NCI-H2107 treated with DMSO at 0.1 percent for 48 hours (cell line): ENCODE measurements at regions not wholly inside any gene's neighbourhood (a gene's known extent, or its start where the extent isn't known, plus 50 kb on each side); places are given as distances from the start of the nearest gene placed in this dataset.
"Not testable (repeated sequence)": the region's sequence is repeated elsewhere in the genome, so short reads cannot be mapped to it uniquely, and the experiment has no call there.

Experiments used
- DNase-seq: peaks from one replicate; lab custom pipeline; 2025; ENCODE audit not compliant: unreplicated experiment; lab: John Stamatoyannopoulos, UW

- DNase-seq: no peak
Observed at GRCh38 chr5:172530406-172530805, 76.1 kb upstream of the SH3PXD2B start.

GRCh38 chr5:172529896-172530295, 75.6 kb upstream of the SH3PXD2B start:
- DNase-seq: no peak

GRCh38 chr5:172528440-172528839, 74.1 kb upstream of the SH3PXD2B start:
- no peak for DNase-seq

GRCh38 chr5:172527559-172527958, 73.2 kb upstream of the SH3PXD2B start:
- DNase-seq: no peak

GRCh38 chr5:172525996-172526360, 71.7 kb upstream of the SH3PXD2B start:
- no peak for DNase-seq

GRCh38 chr5:172525307-172525995, 71.1 kb upstream of the SH3PXD2B start:
- DNase-seq: no peak

- no peak for DNase-seq
Observed at GRCh38 chr5:172524573-172525021, 70.3 kb upstream of the SH3PXD2B start.

GRCh38 chr5:172523146-172523745, 68.9 kb upstream of the SH3PXD2B start:
- DNase-seq: no peak

GRCh38 chr5:172521338-172521932, 67.1 kb upstream of the SH3PXD2B start:
- no peak for DNase-seq

GRCh38 chr5:172511952-172512351, 57.6 kb upstream of the SH3PXD2B start:
- no peak for DNase-seq

- DNase-seq: no peak
Observed at GRCh38 chr5:172509405-172509781, 55.1 kb upstream of the SH3PXD2B start.

GRCh38 chr5:172508471-172509404, 54.4 kb upstream of the SH3PXD2B start:
- DNase-seq: no peak

GRCh38 chr5:172507485-172507884, 53.2 kb upstream of the SH3PXD2B start:
- not testable (repeated sequence) for DNase-seq

GRCh38 chr5:172506921-172507320, 52.6 kb upstream of the SH3PXD2B start:
- DNase-seq: no peak

- DNase-seq: no peak
Observed at GRCh38 chr5:172506251-172506650, 51.9 kb upstream of the SH3PXD2B start.

GRCh38 chr5:172505845-172506244, 51.5 kb upstream of the SH3PXD2B start:
- no peak for DNase-seq

- no peak for DNase-seq
Observed at GRCh38 chr5:172505403-172505759, 51.1 kb upstream of the SH3PXD2B start.

- DNase-seq: no peak
Observed at GRCh38 chr5:172504701-172505402, 50.5 kb upstream of the SH3PXD2B start.

GRCh38 chr5:172503925-172504700, 49.8 kb upstream of the SH3PXD2B start:
- no peak for DNase-seq
